ENCODE measurements at regions not wholly inside any gene's neighbourhood (a gene's known extent, or its start where the extent isn't known, plus 50 kb on each side); places are given as distances from the start of the nearest gene placed in this dataset.
"Not testable (repeated sequence)": the region's sequence is repeated elsewhere in the genome, so short reads cannot be mapped to it uniquely, and the experiment has no call there.

GRCh38 chr9:102497709-102498108 is 497.4 kb upstream of the CYLC2 start:
- no peak for FAIRE-seq

- not testable (repeated sequence) for FAIRE-seq
Measured at GRCh38 chr9:102486976-102487375, 508.2 kb upstream of the CYLC2 start.

GRCh38 chr9:102483651-102484050 is 511.5 kb upstream of the CYLC2 start:
- no peak for FAIRE-seq

- no peak for FAIRE-seq
Measured at GRCh38 chr9:102482776-102483175, 512.4 kb upstream of the CYLC2 start.

- no peak for FAIRE-seq
Measured at GRCh38 chr9:102479191-102479590, 515.9 kb upstream of the CYLC2 start.

GRCh38 chr9:102474357-102474756 is 520.8 kb upstream of the CYLC2 start:
- FAIRE-seq, result no peak

GRCh38 chr9:102469430-102469829 is 525.7 kb upstream of the CYLC2 start:
- not testable (repeated sequence) for FAIRE-seq

GRCh38 chr9:102461156-102461819 is 533.8 kb upstream of the CYLC2 start:
- FAIRE-seq, result no peak

GRCh38 chr9:102459828-102460227 is 535.3 kb upstream of the CYLC2 start:
- FAIRE-seq, result no peak

- no peak for FAIRE-seq
Measured at GRCh38 chr9:102456562-102456961, 538.6 kb upstream of the CYLC2 start.

GRCh38 chr9:102445906-102446305 is 549.2 kb upstream of the CYLC2 start:
- FAIRE-seq, result no peak

- FAIRE-seq, result no peak
Measured at GRCh38 chr9:102445181-102445747, 549.9 kb upstream of the CYLC2 start.

- FAIRE-seq, result no peak
Measured at GRCh38 chr9:102439583-102439982, 555.5 kb upstream of the CYLC2 start.

- not testable (repeated sequence) for FAIRE-seq
Measured at GRCh38 chr9:102436599-102436998, 558.5 kb upstream of the CYLC2 start.

- FAIRE-seq, result no peak
Measured at GRCh38 chr9:102435427-102435826, 559.7 kb upstream of the CYLC2 start.

- no peak for FAIRE-seq
Measured at GRCh38 chr9:102434545-102434944, 560.6 kb upstream of the CYLC2 start.

GRCh38 chr9:102428305-102428704 is 566.8 kb upstream of the CYLC2 start:
- FAIRE-seq, result no peak

GRCh38 chr9:102416251-102416650 is 578.9 kb upstream of the CYLC2 start:
- FAIRE-seq, result not testable (repeated sequence)

- FAIRE-seq, result no peak
Measured at GRCh38 chr9:102405218-102405867, 589.8 kb upstream of the CYLC2 start.

- FAIRE-seq, result no peak
Measured at GRCh38 chr9:102403514-102403913, 591.6 kb upstream of the CYLC2 start.

GRCh38 chr9:102398205-102398604 is 596.9 kb upstream of the CYLC2 start:
- FAIRE-seq, result no peak

GRCh38 chr9:102385620-102386019 is 609.5 kb upstream of the CYLC2 start:
- FAIRE-seq, result not testable (repeated sequence)

- FAIRE-seq, result no peak
Measured at GRCh38 chr9:102362470-102363132, 624.2 kb upstream of the GRIN3A start.

GRCh38 chr9:102360846-102361245 is 622.4 kb upstream of the GRIN3A start:
- no peak for FAIRE-seq

Measured in TTC549 (cell line).